ENCODE measurements at regions not wholly inside any gene's neighbourhood (a gene's known extent, or its start where the extent isn't known, plus 50 kb on each side); places are given as distances from the start of the nearest gene placed in this dataset.

GRCh38 chr12:63266988-63267387 lies 116.0 kb upstream of the AVPR1A start:
- no peak overlapping the region for H3K4me3 ChIP-seq (ENCODE audit: insufficient read length, low read depth)
- DNase-seq (ENCODE audit: low read depth, low spot score): no peak
- H3K4me1 ChIP-seq (ENCODE audit: insufficient read depth, insufficient read length): no peaks in the 10 kb centered on the region
- peaks cover 15% of the 10 kb centered on the region for H3K9me3 ChIP-seq (ENCODE audit: insufficient read depth, low read length)
- no peak overlapping the region for H3K9ac ChIP-seq (ENCODE audit: insufficient read length, low read depth)
- H3K36me3 ChIP-seq (ENCODE audit: insufficient read depth, insufficient read length, low read length): no peaks in the 10 kb centered on the region
- no peaks in the 10 kb centered on the region for H3K27me3 ChIP-seq (ENCODE audit: insufficient read depth, insufficient read length)
- no peak for TF ChIP-seq YY1 (IDR thresholded peaks at IDR 0.05; ENCODE audit: insufficient read depth, insufficient read length)
- TF ChIP-seq ZNF274 (IDR thresholded peaks at IDR 0.05; ENCODE audit: low read depth, low read length): no peak
- no peak for TF ChIP-seq SUZ12 (IDR thresholded peaks at IDR 0.05; ENCODE audit: extremely low read depth, insufficient read depth, insufficient read length)

GRCh38 chr12:63264629-63265028 lies 113.6 kb upstream of the AVPR1A start:
- Histone ChIP-seq H3K9ac (ENCODE audit: insufficient read length, low read depth) (no peak overlapping the region), H3K36me3 (ENCODE audit: insufficient read depth, insufficient read length, low read length) (no peaks in the 10 kb centered on the region), H3K9me3 (ENCODE audit: insufficient read depth, low read length) (peaks cover 15% of the 10 kb centered on the region), H3K4me1 (ENCODE audit: insufficient read depth, insufficient read length) (no peaks in the 10 kb centered on the region), H3K27me3 (ENCODE audit: insufficient read depth, insufficient read length) (no peaks in the 10 kb centered on the region), H3K4me3 (ENCODE audit: insufficient read length, low read depth) (no peak overlapping the region)
- no peak for DNase-seq (ENCODE audit: low read depth, low spot score)
- TF ChIP-seq SUZ12 (IDR thresholded peaks at IDR 0.05; ENCODE audit: extremely low read depth, insufficient read depth, insufficient read length) (no peak), ZNF274 (IDR thresholded peaks at IDR 0.05; ENCODE audit: low read depth, low read length) (no peak), YY1 (IDR thresholded peaks at IDR 0.05; ENCODE audit: insufficient read depth, insufficient read length) (no peak)

GRCh38 chr12:63250486-63250885 lies 99.5 kb upstream of the AVPR1A start:
- Histone ChIP-seq H3K4me3 (ENCODE audit: insufficient read length, low read depth) (no peak overlapping the region), H3K9me3 (ENCODE audit: insufficient read depth, low read length) (no peaks in the 10 kb centered on the region), H3K4me1 (ENCODE audit: insufficient read depth, insufficient read length) (no peaks in the 10 kb centered on the region), H3K36me3 (ENCODE audit: insufficient read depth, insufficient read length, low read length) (no peaks in the 10 kb centered on the region), H3K9ac (ENCODE audit: insufficient read length, low read depth) (no peak overlapping the region), H3K27me3 (ENCODE audit: insufficient read depth, insufficient read length) (no peaks in the 10 kb centered on the region)
- TF ChIP-seq YY1 (IDR thresholded peaks at IDR 0.05; ENCODE audit: insufficient read depth, insufficient read length) (no peak), ZNF274 (IDR thresholded peaks at IDR 0.05; ENCODE audit: low read depth, low read length) (no peak), SUZ12 (IDR thresholded peaks at IDR 0.05; ENCODE audit: extremely low read depth, insufficient read depth, insufficient read length) (no peak)
- no peak for DNase-seq (ENCODE audit: low read depth, low spot score)

GRCh38 chr12:63238892-63239291 lies 87.9 kb upstream of the AVPR1A start:
- no peaks in the 10 kb centered on the region for H3K27me3 ChIP-seq (ENCODE audit: insufficient read depth, insufficient read length)
- TF ChIP-seq SUZ12 (IDR thresholded peaks at IDR 0.05; ENCODE audit: extremely low read depth, insufficient read depth, insufficient read length) (no peak), ZNF274 (IDR thresholded peaks at IDR 0.05; ENCODE audit: low read depth, low read length) (no peak), YY1 (IDR thresholded peaks at IDR 0.05; ENCODE audit: insufficient read depth, insufficient read length) (no peak)
- H3K9ac ChIP-seq (ENCODE audit: insufficient read length, low read depth): no peak overlapping the region
- no peak for DNase-seq (ENCODE audit: low read depth, low spot score)
- H3K4me1 ChIP-seq (ENCODE audit: insufficient read depth, insufficient read length): no peaks in the 10 kb centered on the region
- no peak overlapping the region for H3K4me3 ChIP-seq (ENCODE audit: insufficient read length, low read depth)
- H3K9me3 ChIP-seq (ENCODE audit: insufficient read depth, low read length): peaks cover 16% of the 10 kb centered on the region
- H3K36me3 ChIP-seq (ENCODE audit: insufficient read depth, insufficient read length, low read length): no peaks in the 10 kb centered on the region

- no peak overlapping the region for H3K4me3 ChIP-seq (ENCODE audit: insufficient read length, low read depth)
- DNase-seq (ENCODE audit: low read depth, low spot score): no peak
- no peaks in the 10 kb centered on the region for H3K36me3 ChIP-seq (ENCODE audit: insufficient read depth, insufficient read length, low read length)
- no peaks in the 10 kb centered on the region for H3K27me3 ChIP-seq (ENCODE audit: insufficient read depth, insufficient read length)
- TF ChIP-seq YY1 (IDR thresholded peaks at IDR 0.05; ENCODE audit: insufficient read depth, insufficient read length): no peak
- no peak for TF ChIP-seq SUZ12 (IDR thresholded peaks at IDR 0.05; ENCODE audit: extremely low read depth, insufficient read depth, insufficient read length)
- no peaks in the 10 kb centered on the region for H3K4me1 ChIP-seq (ENCODE audit: insufficient read depth, insufficient read length)
- no peak overlapping the region for H3K9ac ChIP-seq (ENCODE audit: insufficient read length, low read depth)
- H3K9me3 ChIP-seq (ENCODE audit: insufficient read depth, low read length): no peaks in the 10 kb centered on the region
Measured at GRCh38 chr12:63232896-63233295, 81.9 kb upstream of the AVPR1A start.

- no peak for DNase-seq (ENCODE audit: low read depth, low spot score)
- H3K9ac ChIP-seq (ENCODE audit: insufficient read length, low read depth): no peak overlapping the region
- no peak for TF ChIP-seq SUZ12 (IDR thresholded peaks at IDR 0.05; ENCODE audit: extremely low read depth, insufficient read depth, insufficient read length)
- no peak for TF ChIP-seq YY1 (IDR thresholded peaks at IDR 0.05; ENCODE audit: insufficient read depth, insufficient read length)
- TF ChIP-seq ZNF274 (IDR thresholded peaks at IDR 0.05; ENCODE audit: low read depth, low read length): no peak
- no peaks in the 10 kb centered on the region for H3K36me3 ChIP-seq (ENCODE audit: insufficient read depth, insufficient read length, low read length)
- no peaks in the 10 kb centered on the region for H3K4me1 ChIP-seq (ENCODE audit: insufficient read depth, insufficient read length)
- H3K4me3 ChIP-seq (ENCODE audit: insufficient read length, low read depth): no peak overlapping the region
- H3K9me3 ChIP-seq (ENCODE audit: insufficient read depth, low read length): no peaks in the 10 kb centered on the region
- no peaks in the 10 kb centered on the region for H3K27me3 ChIP-seq (ENCODE audit: insufficient read depth, insufficient read length)
Measured at GRCh38 chr12:63228853-63229252, 77.9 kb upstream of the AVPR1A start.

- H3K27me3 ChIP-seq (ENCODE audit: insufficient read depth, insufficient read length): no peaks in the 10 kb centered on the region
- H3K9ac ChIP-seq (ENCODE audit: insufficient read length, low read depth): no peak overlapping the region
- no peaks in the 10 kb centered on the region for H3K4me1 ChIP-seq (ENCODE audit: insufficient read depth, insufficient read length)
- TF ChIP-seq YY1 (IDR thresholded peaks at IDR 0.05; ENCODE audit: insufficient read depth, insufficient read length) (no peak), SUZ12 (IDR thresholded peaks at IDR 0.05; ENCODE audit: extremely low read depth, insufficient read depth, insufficient read length) (no peak), ZNF274 (IDR thresholded peaks at IDR 0.05; ENCODE audit: low read depth, low read length) (no peak)
- no peaks in the 10 kb centered on the region for H3K36me3 ChIP-seq (ENCODE audit: insufficient read depth, insufficient read length, low read length)
- no peak overlapping the region for H3K4me3 ChIP-seq (ENCODE audit: insufficient read length, low read depth)
- DNase-seq (ENCODE audit: low read depth, low spot score): no peak
- no peaks in the 10 kb centered on the region for H3K9me3 ChIP-seq (ENCODE audit: insufficient read depth, low read length)
Measured at GRCh38 chr12:63226792-63227463, 75.9 kb upstream of the AVPR1A start.

Data from NT2/D1 (cell line).